Hematopoietic multipotent progenitor cell treated with erythropoietin and hydrocortisone succinate and interleukin-3 and kit ligand, for 6 days (in vitro differentiated cells): ENCODE measurements at regions not wholly inside any gene's neighbourhood (a gene's known extent, or its start where the extent isn't known, plus 50 kb on each side); places are given as distances from the start of the nearest gene placed in this dataset.

Experiments
- DNase-seq: peaks from one replicate; pipeline ENCODE4 v3.0.0-alpha.2; 2015

DNA sequence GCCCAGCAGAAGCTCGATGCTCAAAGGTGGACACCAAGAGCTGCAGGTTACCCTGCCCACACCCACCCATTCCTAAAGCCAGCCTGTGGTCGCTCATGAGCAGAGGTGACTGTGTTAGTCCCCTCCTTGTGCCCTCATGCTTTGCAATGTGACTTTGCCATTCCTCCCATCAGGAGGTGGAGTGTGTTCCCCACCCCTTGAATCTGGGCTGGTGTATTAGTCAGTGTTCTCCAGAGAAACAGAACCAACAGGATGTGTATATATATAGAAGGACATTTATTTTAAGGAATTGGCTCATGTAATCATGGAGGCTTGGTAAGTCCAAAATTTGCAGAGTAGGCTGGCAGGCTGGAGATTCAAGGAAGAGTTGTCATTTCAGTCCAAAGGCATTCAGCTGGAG, 54.4 kb upstream of the RNF24 start:
- DNase-seq: no peak

DNA sequence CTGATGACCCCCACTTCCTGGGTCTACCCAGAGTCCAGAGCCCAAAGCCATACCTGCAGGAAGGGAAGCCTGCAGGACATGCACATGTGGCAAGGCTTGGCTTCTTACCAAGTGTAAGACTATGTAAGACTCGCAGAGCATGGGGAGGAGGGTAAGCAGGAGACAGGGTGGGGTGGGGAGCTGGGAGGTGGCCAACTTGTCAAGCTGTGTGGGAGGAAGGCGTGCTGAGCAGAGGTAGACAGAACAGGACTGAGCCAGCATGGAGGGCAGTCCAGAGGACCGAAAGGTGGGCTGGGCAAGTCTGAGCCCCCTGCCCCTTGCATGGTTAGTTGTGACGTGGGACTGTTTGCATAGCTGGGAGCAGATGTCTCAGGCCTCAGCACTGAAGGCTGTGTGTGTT, 53.4 kb upstream of the RNF24 start:
- peak; percentile 95 for DNase-seq

DNA sequence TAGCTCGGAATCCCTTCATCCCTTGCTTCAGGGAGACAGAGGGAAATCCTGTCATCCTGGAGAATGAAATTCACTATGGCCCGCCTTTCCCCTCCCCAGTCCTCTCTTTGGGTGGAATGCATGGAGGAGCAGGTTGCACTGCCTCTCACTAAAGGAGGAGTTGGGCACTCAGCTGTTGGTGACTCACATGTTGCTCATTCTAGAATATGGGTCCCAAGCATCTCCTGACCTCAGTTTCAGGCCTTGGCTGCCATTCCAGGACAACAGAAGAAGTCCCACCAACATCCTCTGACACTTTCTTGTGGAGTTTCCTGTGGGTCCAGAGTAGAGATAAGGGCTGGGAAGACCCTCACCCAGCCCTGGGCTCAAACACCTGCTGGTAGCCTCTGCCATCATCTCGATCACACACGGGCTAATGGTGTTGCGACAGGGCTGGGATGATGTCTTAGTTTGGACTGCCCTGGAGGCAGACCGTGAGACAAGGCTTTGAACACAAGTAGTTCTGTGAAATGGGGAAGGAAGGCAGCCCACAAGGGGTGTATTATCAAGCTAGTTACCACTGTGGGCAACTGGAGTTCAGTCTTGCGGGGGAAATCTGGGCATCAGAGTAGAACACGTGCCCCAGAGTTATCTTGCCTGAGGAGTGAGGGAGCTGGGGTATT, 52.4 kb upstream of the RNF24 start:
- DNase-seq: peak; percentile 68

DNA sequence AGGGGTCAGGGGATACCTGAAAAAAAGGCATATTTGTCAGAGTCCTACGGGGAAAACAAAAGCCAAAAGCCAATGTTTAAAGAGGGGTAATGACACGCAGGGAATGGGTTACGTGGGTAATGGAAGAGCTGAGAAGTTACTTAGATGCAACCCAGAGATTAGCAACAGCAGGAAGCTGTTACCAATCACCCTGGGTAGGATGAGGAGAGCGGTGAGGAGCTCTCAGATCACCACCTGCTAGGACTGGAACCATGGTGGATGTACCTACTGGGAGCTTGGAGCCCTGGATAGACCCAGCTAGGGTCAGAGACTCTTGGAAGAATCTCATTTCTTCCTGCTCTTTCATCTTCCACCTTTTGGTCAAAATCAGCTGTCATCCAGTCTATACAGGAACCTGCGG, 51.2 kb upstream of the RNF24 start:
- DNase-seq: no peak

DNA sequence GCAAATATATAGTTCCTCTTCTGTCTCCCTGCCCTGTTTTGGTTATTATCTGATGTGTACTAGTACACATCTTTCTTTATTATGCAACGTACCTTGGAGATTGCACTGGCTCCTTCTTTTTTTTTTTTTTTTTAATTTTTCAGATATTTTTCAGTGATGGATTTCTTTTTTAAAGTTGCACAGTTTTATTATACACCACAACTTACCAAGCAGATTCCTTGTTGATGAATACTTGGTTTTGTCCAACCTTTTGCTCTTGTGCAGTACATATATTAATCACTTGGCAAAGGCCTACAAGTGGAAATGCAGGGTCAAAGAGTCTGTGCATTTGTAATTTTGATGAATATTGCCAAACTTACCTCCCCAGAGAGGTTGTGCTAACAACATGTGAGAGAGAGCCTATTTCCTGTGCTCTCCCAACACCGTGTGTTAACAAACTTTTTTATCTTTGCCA, 50.1 kb upstream of the RNF24 start:
- peak; percentile 73 for DNase-seq
